BLaER1 treated with 17β-estradiol and CSF1 and Interleukin-3, amounts not matched to agents 10 nM and 100 nM (cell line): ENCODE measurements at regions not wholly inside any gene's neighbourhood (a gene's known extent, or its start where the extent isn't known, plus 50 kb on each side); places are given as distances from the start of the nearest gene placed in this dataset.

Source experiments
- H3K27ac ChIP-seq, 11 experiments: shearing (Covaris generic); formaldehyde crosslinking; 2 replicates each; pipeline ENCODE4 v1.8.1; 2022
- H3K27me3 ChIP-seq, 11 experiments: shearing (Covaris generic); formaldehyde crosslinking; 2 replicates each; pipeline ENCODE4 v1.8.1; 2022
- H3K36me3 ChIP-seq, 11 experiments: shearing (Covaris generic); formaldehyde crosslinking; 2 replicates each; pipeline ENCODE4 v1.8.1; 2022
- H3K4me1 ChIP-seq, 10 experiments: shearing (Covaris generic); formaldehyde crosslinking; 2 replicates each; pipeline ENCODE4 v1.8.1; 2022
- H3K4me2 ChIP-seq, 11 experiments: shearing (Covaris generic); formaldehyde crosslinking; 2 replicates each; pipeline ENCODE4 v1.8.1; 2022
- H3K4me3 ChIP-seq, 10 experiments: shearing (Covaris generic); formaldehyde crosslinking; 2 replicates each; pipeline ENCODE4 v1.8.1; 2022
- H3K9ac ChIP-seq, 11 experiments: shearing (Covaris generic); formaldehyde crosslinking; 2 replicates each; pipeline ENCODE4 v1.8.1; 2022
- H3K9me3 ChIP-seq, 11 experiments: shearing (Covaris generic); formaldehyde crosslinking; replicated peaks in 1 of 11; 2 replicates each; pipeline ENCODE4 v1.8.1; 2022
- H4K20me1 ChIP-seq, 11 experiments: shearing (Covaris generic); formaldehyde crosslinking; 2 replicates each; pipeline ENCODE4 v1.8.1; 2022
- Cebpa-rat ChIP-seq, 11 experiments: shearing (Covaris generic); IDR thresholded peaks; 2 replicates each; pipeline ENCODE4 v1.8.1; 2022

GRCh38 chr15:25178835-25179672 lies 224.3 kb downstream of the SNRPN start:
- no peak overlapping the region for H3K4me3 ChIP-seq
- no peak overlapping the region for H3K27ac ChIP-seq
- no peaks in the 10 kb centered on the region for H3K36me3 ChIP-seq
- H3K27me3 ChIP-seq: no peaks in the 10 kb centered on the region
- TF ChIP-seq Cebpa-rat (IDR thresholded peaks at IDR 0.05): no peak
- no peaks in the 10 kb centered on the region for H3K4me1 ChIP-seq
- H4K20me1 ChIP-seq: no peaks in the 10 kb centered on the region
- H3K9me3 ChIP-seq: peaks cover 98 to 100% (median 100%) of the 10 kb centered on the region in 11 experiments
- H3K4me2 ChIP-seq: no peak overlapping the region
- H3K9ac ChIP-seq: no peak overlapping the region

- no peak overlapping the region for H3K27ac ChIP-seq
- H3K36me3 ChIP-seq: no peaks in the 10 kb centered on the region
- H3K27me3 ChIP-seq: no peaks in the 10 kb centered on the region
- H3K9ac ChIP-seq: no peak overlapping the region
- H4K20me1 ChIP-seq: no peaks in the 10 kb centered on the region
- H3K9me3 ChIP-seq: peaks cover 98 to 100% (median 100%) of the 10 kb centered on the region in 11 experiments
- no peak overlapping the region for H3K4me2 ChIP-seq
- no peak overlapping the region for H3K4me3 ChIP-seq
- H3K4me1 ChIP-seq: no peaks in the 10 kb centered on the region
- TF ChIP-seq Cebpa-rat (IDR thresholded peaks at IDR 0.05): no peak
These were observed 225.1 kb downstream of the SNRPN start for GRCh38 chr15:25179673-25180511.

DNA sequence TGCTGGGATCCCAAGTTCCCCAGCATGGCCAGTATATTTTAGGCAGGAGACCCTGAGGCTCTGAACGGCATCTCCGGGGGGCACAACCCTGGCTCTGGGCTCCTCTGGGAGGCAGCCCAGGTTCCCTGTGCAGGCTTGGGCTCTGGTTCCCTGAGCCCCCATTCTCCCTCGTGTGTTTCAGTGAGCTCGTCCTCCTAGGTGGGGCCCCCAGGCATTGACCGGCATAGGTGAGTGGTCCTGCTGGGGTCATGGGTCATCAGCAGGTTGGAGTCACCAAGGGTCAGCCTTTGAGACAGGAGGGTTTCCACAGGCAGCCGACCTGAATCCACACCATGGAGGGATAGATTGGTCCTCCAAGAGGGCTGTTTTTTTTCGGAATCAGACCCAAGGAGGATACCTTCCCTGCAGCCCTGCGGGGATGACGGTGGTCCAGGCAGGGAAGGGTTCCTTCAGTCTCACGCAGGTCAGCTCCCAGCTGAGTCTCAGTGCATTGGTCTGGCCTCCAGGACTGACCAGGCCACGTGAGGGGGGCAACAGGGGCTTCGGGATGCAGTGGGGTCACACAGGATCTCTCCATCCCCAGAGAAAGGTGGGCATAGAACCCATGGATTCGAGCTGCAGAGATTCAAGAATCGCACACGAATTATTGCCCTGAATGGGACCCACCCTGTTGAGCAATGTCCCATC lies 226.0 kb downstream of the SNRPN start:
- H3K9ac ChIP-seq: no peak overlapping the region
- H3K4me3 ChIP-seq: no peak overlapping the region
- no peaks in the 10 kb centered on the region for H3K36me3 ChIP-seq
- H3K27ac ChIP-seq: no peak overlapping the region
- no peaks in the 10 kb centered on the region for H3K4me1 ChIP-seq
- H3K4me2 ChIP-seq: no peak overlapping the region
- no peak for TF ChIP-seq Cebpa-rat (IDR thresholded peaks at IDR 0.05)
- H3K27me3 ChIP-seq: no peaks in the 10 kb centered on the region
- peaks cover 96 to 100% (median 100%) of the 10 kb centered on the region in 11 experiments for H3K9me3 ChIP-seq
- H4K20me1 ChIP-seq: no peaks in the 10 kb centered on the region

GRCh38 chr15:25181293-25182097 lies 226.7 kb downstream of the SNRPN start:
- Histone ChIP-seq H3K4me2 (no peak overlapping the region), H3K27ac (no peak overlapping the region), H3K4me3 (no peak overlapping the region), H3K9ac (no peak overlapping the region), H4K20me1 (no peaks in the 10 kb centered on the region), H3K4me1 (no peaks in the 10 kb centered on the region), H3K27me3 (no peaks in the 10 kb centered on the region), H3K36me3 (no peaks in the 10 kb centered on the region), H3K9me3 (peaks cover 95 to 100% (median 100%) of the 10 kb centered on the region in 11 experiments)
- TF ChIP-seq Cebpa-rat (IDR thresholded peaks at IDR 0.05): no peak

GRCh38 chr15:25182098-25182478 lies 227.3 kb downstream of the SNRPN start:
- no peak overlapping the region for H3K4me2 ChIP-seq
- no peaks in the 10 kb centered on the region for H3K4me1 ChIP-seq
- H3K27ac ChIP-seq: no peak overlapping the region
- no peaks in the 10 kb centered on the region for H3K27me3 ChIP-seq
- H4K20me1 ChIP-seq: no peaks in the 10 kb centered on the region
- peaks cover 95 to 100% (median 100%) of the 10 kb centered on the region in 11 experiments for H3K9me3 ChIP-seq
- no peaks in the 10 kb centered on the region for H3K36me3 ChIP-seq
- no peak overlapping the region for H3K9ac ChIP-seq
- H3K4me3 ChIP-seq: no peak overlapping the region
- TF ChIP-seq Cebpa-rat (IDR thresholded peaks at IDR 0.05): no peak

DNA sequence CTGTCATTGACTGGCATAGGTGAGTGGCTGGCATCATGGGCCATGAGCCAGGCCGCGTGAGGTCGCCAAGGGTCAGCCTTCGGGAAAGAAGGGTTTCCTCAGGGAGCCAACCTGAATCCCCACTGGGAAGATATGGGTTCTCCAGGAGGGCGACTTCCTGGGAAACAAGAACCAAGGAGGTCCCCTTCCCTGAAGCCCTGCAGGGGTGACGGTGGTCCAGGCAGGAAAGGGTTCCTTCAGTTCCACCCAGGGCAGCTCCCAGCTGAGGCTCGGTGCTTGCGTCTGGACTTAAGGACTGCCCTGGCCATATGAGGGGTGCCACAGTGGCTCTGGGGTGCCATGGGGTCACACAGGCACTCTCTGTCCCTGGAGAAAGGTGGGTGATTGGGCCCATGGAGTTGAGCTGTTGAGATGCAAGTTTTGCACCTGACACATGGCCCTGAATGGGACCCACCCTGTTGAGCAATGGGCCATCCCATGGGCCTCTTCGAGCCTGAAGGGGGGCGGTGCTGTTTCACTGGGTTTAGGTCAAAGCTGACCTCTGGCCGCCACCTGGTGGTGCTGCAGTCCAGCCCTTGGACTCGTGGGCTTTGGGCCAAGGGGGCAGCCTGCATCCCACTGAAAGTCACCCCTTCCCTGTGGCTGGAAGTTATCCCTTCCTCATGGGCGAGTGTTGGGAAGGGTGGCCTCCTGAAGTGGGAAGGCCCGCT lies 228.1 kb downstream of the SNRPN start:
- Histone ChIP-seq H3K9ac (no peak overlapping the region), H3K36me3 (no peaks in the 10 kb centered on the region), H3K4me1 (no peaks in the 10 kb centered on the region), H3K4me2 (no peak overlapping the region), H3K27ac (no peak overlapping the region), H3K27me3 (no peaks in the 10 kb centered on the region), H3K4me3 (no peak overlapping the region), H3K9me3 (peaks cover 90 to 100% (median 100%) of the 10 kb centered on the region in 11 experiments), H4K20me1 (no peaks in the 10 kb centered on the region)
- TF ChIP-seq Cebpa-rat (IDR thresholded peaks at IDR 0.05): no peak

GRCh38 chr15:25183581-25184251 lies 228.9 kb downstream of the SNRPN start:
- no peak overlapping the region for H3K4me3 ChIP-seq
- no peak for TF ChIP-seq Cebpa-rat (IDR thresholded peaks at IDR 0.05)
- no peak overlapping the region for H3K27ac ChIP-seq
- H4K20me1 ChIP-seq: no peaks in the 10 kb centered on the region
- no peak overlapping the region for H3K4me2 ChIP-seq
- no peak overlapping the region for H3K9ac ChIP-seq
- no peaks in the 10 kb centered on the region for H3K4me1 ChIP-seq
- H3K9me3 ChIP-seq: peaks cover 88 to 100% (median 99%) of the 10 kb centered on the region in 11 experiments
- no peaks in the 10 kb centered on the region for H3K36me3 ChIP-seq
- H3K27me3 ChIP-seq: no peaks in the 10 kb centered on the region
